ENCODE measurements at regions not wholly inside any gene's neighbourhood (a gene's known extent, or its start where the extent isn't known, plus 50 kb on each side); places are given as distances from the start of the nearest gene placed in this dataset.

DNA sequence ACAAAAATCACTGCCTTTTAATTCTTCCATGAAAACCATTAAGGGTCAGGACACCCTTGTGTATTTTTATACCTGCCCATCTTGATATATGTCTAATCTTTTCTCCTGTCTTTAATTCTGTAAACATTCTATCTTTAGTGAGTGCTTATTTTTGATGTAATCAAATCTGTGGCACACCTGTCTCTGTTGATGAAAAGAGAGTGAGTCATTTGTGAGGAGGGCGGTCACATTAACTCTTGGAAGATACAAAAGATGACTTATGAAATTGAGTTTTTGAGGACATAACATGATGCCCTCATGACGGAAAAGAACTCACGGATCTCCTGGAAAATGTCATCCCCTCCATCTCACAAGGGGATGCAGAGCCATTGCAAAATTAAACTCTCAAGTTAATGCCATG is 206.5 kb upstream of the PGR start:
- DNase-seq, result no peak
- peaks cover 0 to 13% (median 7%) of the 10 kb centered on the region in 9 donors for H3K9me3 Mint-ChIP-seq

GRCh38 chr11:101334581-101334980 is 205.0 kb upstream of the PGR start:
- POLR2A ChIA-PET, result no interaction called here
- no peak for ATAC-seq
- Mint-ChIP-seq H3K27me3 (no peaks in the 10 kb centered on the region), H3K27ac (no peak overlapping the region), H3K4me3 (no peak overlapping the region), H3K36me3 (no peaks in the 10 kb centered on the region), H3K4me1 (no peaks in the 10 kb centered on the region), H3K9me3 (peaks cover 2 to 20% (median 7%) of the 10 kb centered on the region in 9 donors)
- no peak for DNase-seq

More for the DNA sequence above, 206.5 kb upstream of the PGR start:
- Mint-ChIP-seq H3K36me3 (no peaks in the 10 kb centered on the region), H3K27ac (no peak overlapping the region), H3K4me3 (no peak overlapping the region), H3K4me1 (no peaks in the 10 kb centered on the region), H3K27me3 (no peaks in the 10 kb centered on the region)
- no peak for ATAC-seq
- POLR2A ChIA-PET, result no interaction called here

GRCh38 chr11:101331411-101331810 is 201.8 kb upstream of the PGR start:
- Mint-ChIP-seq H3K27me3 (no peaks in the 10 kb centered on the region), H3K4me3 (no peak overlapping the region), H3K36me3 (no peaks in the 10 kb centered on the region), H3K9me3 (peaks cover 3 to 25% (median 6%) of the 10 kb centered on the region in 9 donors), H3K27ac (no peak overlapping the region), H3K4me1 (no peaks in the 10 kb centered on the region)
- ATAC-seq, result no peak
- no peak for DNase-seq
- POLR2A ChIA-PET, result no interaction called here

- no peak overlapping the region for H3K4me3 Mint-ChIP-seq
- DNase-seq (no peak), ATAC-seq (no peak)
- POLR2A ChIA-PET, result no interaction called here
- no peaks in the 10 kb centered on the region for H3K27me3 Mint-ChIP-seq
- H3K9me3 Mint-ChIP-seq, result peaks cover 1 to 17% (median 4%) of the 10 kb centered on the region in 9 donors
- H3K4me1 Mint-ChIP-seq, result no peaks in the 10 kb centered on the region
- H3K36me3 Mint-ChIP-seq, result no peaks in the 10 kb centered on the region
- no peak overlapping the region for H3K27ac Mint-ChIP-seq
Measured at GRCh38 chr11:101327908-101328307, 198.3 kb upstream of the PGR start.

DNA sequence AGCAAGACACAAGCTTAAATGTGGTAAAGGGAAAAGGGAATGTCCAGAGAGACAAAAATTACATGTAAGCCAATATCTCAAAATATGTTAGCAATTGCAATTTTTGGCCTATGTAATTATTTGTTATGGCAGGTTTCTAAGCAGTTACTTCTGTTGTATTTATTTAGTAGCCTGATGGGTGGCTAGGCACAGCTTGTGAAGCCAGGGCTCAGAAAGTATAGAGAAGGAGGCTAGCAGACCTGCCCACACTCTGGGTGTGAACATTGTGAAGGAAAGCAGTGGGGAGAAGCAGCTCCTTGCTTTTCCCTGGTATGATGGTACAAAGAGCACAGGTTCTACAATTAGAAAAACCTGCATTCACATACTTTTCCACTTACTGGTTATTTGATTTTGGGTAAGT is 196.5 kb upstream of the PGR start:
- Mint-ChIP-seq H3K4me1 (no peaks in the 10 kb centered on the region), H3K9me3 (peaks cover 0 to 20% (median 4%) of the 10 kb centered on the region in 9 donors), H3K36me3 (no peaks in the 10 kb centered on the region), H3K27ac (no peak overlapping the region), H3K4me3 (no peak overlapping the region), H3K27me3 (no peaks in the 10 kb centered on the region)
- no peak for ATAC-seq
- no peak for DNase-seq
- POLR2A ChIA-PET, result no interaction called here

DNA sequence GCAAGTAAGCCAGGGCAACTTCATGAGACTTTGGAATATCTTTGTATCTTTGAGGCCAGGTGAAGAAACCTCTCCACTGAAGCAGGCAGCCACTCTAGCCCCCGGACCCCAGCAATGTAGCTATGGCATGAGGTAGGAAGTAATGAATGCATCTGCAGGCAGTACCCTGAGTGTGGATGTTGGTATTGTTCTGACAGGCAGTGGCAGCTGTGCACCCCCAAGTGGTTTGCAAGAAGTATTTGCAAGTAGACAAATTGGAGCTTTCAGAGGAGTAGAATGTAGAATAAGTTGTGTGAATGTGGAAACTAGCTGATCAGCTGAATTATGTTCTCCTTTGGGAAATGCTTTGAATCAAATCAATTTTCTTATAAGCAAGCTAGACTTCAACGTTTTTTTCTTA is 194.4 kb upstream of the PGR start:
- ATAC-seq (no peak), DNase-seq (no peak)
- no peak overlapping the region for H3K27ac Mint-ChIP-seq
- H3K27me3 Mint-ChIP-seq, result no peaks in the 10 kb centered on the region
- H3K4me1 Mint-ChIP-seq, result no peaks in the 10 kb centered on the region
- H3K9me3 Mint-ChIP-seq, result peaks cover 0 to 21% (median 3%) of the 10 kb centered on the region in 9 donors
- H3K4me3 Mint-ChIP-seq, result no peak overlapping the region
- no peaks in the 10 kb centered on the region for H3K36me3 Mint-ChIP-seq
- POLR2A ChIA-PET, result no interaction called here

- no peaks in the 10 kb centered on the region for H3K4me1 Mint-ChIP-seq
- ATAC-seq (no peak), DNase-seq (no peak)
- H3K27me3 Mint-ChIP-seq, result no peaks in the 10 kb centered on the region
- H3K36me3 Mint-ChIP-seq, result peaks cover 0 to 5% (median 0%) of the 10 kb centered on the region in 3 donors
- no peak overlapping the region for H3K27ac Mint-ChIP-seq
- no peak overlapping the region for H3K4me3 Mint-ChIP-seq
- H3K9me3 Mint-ChIP-seq, result peaks cover 0 to 34% (median 6%) of the 10 kb centered on the region in 9 donors
- POLR2A ChIA-PET, result no interaction called here
Measured at GRCh38 chr11:101321222-101321621, 191.6 kb upstream of the PGR start.

- H3K4me1 Mint-ChIP-seq, result no peaks in the 10 kb centered on the region
Measured at GRCh38 chr11:101306721-101307120, 177.1 kb upstream of the PGR start.

GRCh38 chr11:101305496-101305895 is 175.9 kb upstream of the PGR start:
- POLR2A ChIA-PET, result no interaction called here
- Mint-ChIP-seq H3K27me3 (no peaks in the 10 kb centered on the region), H3K27ac (no peak overlapping the region), H3K9me3 (peaks cover 0 to 9% (median 4%) of the 10 kb centered on the region in 9 donors), H3K4me3 (no peak overlapping the region), H3K4me1 (no peaks in the 10 kb centered on the region), H3K36me3 (no peaks in the 10 kb centered on the region)
- DNase-seq (no peak), ATAC-seq (no peak)

More at GRCh38 chr11:101306721-101307120, 177.1 kb upstream of the PGR start:
- no peak overlapping the region for H3K4me3 Mint-ChIP-seq
- H3K27ac Mint-ChIP-seq, result no peak overlapping the region
- H3K36me3 Mint-ChIP-seq, result no peaks in the 10 kb centered on the region
- H3K27me3 Mint-ChIP-seq, result no peaks in the 10 kb centered on the region
- POLR2A ChIA-PET, result no interaction called here
- peaks cover 0 to 17% (median 6%) of the 10 kb centered on the region in 9 donors for H3K9me3 Mint-ChIP-seq
- no peak for ATAC-seq
- DNase-seq, result no peak

- POLR2A ChIA-PET, result no interaction called here
- DNase-seq (no peak), ATAC-seq (no peak)
- Mint-ChIP-seq H3K36me3 (no peaks in the 10 kb centered on the region), H3K4me3 (no peak overlapping the region), H3K9me3 (peaks cover 0 to 31% (median 7%) of the 10 kb centered on the region in 9 donors), H3K4me1 (no peaks in the 10 kb centered on the region), H3K27ac (no peak overlapping the region), H3K27me3 (no peaks in the 10 kb centered on the region)
Measured at GRCh38 chr11:101299210-101299609, 169.6 kb upstream of the PGR start.

DNA sequence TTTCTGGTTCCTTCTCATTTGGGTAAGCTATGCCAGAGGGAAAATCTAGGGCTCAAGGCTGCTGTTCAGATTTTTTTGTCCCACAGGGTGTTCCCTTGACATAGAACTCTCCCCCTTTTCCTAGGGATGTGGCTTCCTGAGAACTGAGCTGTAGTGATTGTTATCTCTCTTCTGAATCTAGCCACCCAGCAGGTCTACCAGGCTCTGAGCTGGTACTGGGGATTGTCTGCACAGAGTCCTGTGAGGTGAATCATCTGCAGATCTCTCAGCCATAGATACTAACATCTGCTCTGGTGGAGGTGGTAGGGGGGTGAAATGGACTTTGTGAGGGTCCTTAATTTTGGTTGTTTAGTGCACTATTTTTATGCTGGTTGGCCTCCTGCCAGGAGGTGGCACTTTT is 167.3 kb upstream of the PGR start:
- H3K4me3 Mint-ChIP-seq, result no peak overlapping the region
- no peaks in the 10 kb centered on the region for H3K27me3 Mint-ChIP-seq
- no peaks in the 10 kb centered on the region for H3K4me1 Mint-ChIP-seq
- H3K9me3 Mint-ChIP-seq, result peaks cover 0 to 32% (median 11%) of the 10 kb centered on the region in 9 donors
- no peaks in the 10 kb centered on the region for H3K36me3 Mint-ChIP-seq
- POLR2A ChIA-PET, result no interaction called here
- no peak for DNase-seq
- no peak for ATAC-seq
- no peak overlapping the region for H3K27ac Mint-ChIP-seq

DNA sequence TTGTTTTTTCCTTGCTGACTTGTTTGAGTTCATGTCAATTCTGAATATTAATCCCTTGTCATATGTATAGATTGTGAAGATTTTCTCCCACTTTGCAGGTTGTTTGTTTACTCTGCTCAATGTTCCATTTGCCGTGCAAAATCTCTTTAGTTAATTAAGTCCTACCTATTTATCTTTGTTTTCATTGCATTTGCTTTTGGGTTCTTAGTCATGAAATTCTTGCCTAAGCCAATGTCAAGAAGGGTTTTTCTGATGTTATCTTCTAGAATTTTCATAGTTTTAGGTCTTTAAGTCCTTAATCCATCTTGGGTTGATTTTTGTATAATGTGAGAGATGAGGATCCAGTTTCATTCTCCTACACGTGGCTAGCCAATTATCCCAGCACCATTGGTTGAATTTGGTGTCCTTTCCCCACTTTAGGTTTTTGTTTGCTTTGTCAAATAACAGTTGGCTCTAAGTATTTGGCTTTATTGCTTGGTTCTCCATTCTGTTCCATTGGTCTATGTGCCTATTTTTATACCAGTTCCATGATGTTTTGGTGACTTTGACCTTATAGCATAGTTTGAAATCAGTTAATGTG is 163.1 kb upstream of the PGR start:
- H3K4me1 Mint-ChIP-seq, result no peaks in the 10 kb centered on the region
- no peak for ATAC-seq
- no peak overlapping the region for H3K27ac Mint-ChIP-seq
- DNase-seq, result no peak
- no peak overlapping the region for H3K4me3 Mint-ChIP-seq
- peaks cover 0 to 5% (median 0%) of the 10 kb centered on the region in 3 donors for H3K36me3 Mint-ChIP-seq
- POLR2A ChIA-PET, result no interaction called here
- H3K9me3 Mint-ChIP-seq, result peaks cover 0 to 37% (median 18%) of the 10 kb centered on the region in 9 donors
- no peaks in the 10 kb centered on the region for H3K27me3 Mint-ChIP-seq

- ATAC-seq (no peak), DNase-seq (no peak)
- peaks cover 0 to 5% (median 0%) of the 10 kb centered on the region in 3 donors for H3K36me3 Mint-ChIP-seq
- H3K4me3 Mint-ChIP-seq, result no peak overlapping the region
- no peaks in the 10 kb centered on the region for H3K27me3 Mint-ChIP-seq
- H3K4me1 Mint-ChIP-seq, result no peaks in the 10 kb centered on the region
- H3K9me3 Mint-ChIP-seq, result peaks cover 0 to 37% (median 17%) of the 10 kb centered on the region in 9 donors
- H3K27ac Mint-ChIP-seq, result no peak overlapping the region
- POLR2A ChIA-PET, result no interaction called here
Measured at GRCh38 chr11:101291279-101291678, 161.7 kb upstream of the PGR start.

GRCh38 chr11:101288392-101288791 is 158.8 kb upstream of the PGR start:
- H3K27me3 Mint-ChIP-seq, result no peaks in the 10 kb centered on the region
- no peak overlapping the region for H3K27ac Mint-ChIP-seq
- POLR2A ChIA-PET, result no interaction called here
- no peaks in the 10 kb centered on the region for H3K4me1 Mint-ChIP-seq
- DNase-seq (no peak), ATAC-seq (no peak)
- H3K36me3 Mint-ChIP-seq, result peaks cover 0 to 5% (median 0%) of the 10 kb centered on the region in 3 donors
- H3K4me3 Mint-ChIP-seq, result no peak overlapping the region
- peaks cover 0 to 22% (median 13%) of the 10 kb centered on the region in 9 donors for H3K9me3 Mint-ChIP-seq
